Dedifferentiated amniotic fluid mesenchymal stem cell (primary cell): ENCODE measurements at regions not wholly inside any gene's neighbourhood (a gene's known extent, or its start where the extent isn't known, plus 50 kb on each side); places are given as distances from the start of the nearest gene placed in this dataset.
"Not testable (repeated sequence)": the region's sequence is repeated elsewhere in the genome, so short reads cannot be mapped to it uniquely, and the experiment has no call there.

Source experiments
- DNase-seq: peaks from one replicate; pipeline ENCODE4 v3.0.0-alpha.2; 2016; ENCODE audit errors: extremely low spot score

- no peak for DNase-seq
These were observed 109.7 kb downstream of the RAMP3 start for GRCh38 chr7:45267262-45267661.

- no peak for DNase-seq
These were observed 110.4 kb downstream of the RAMP3 start for GRCh38 chr7:45268013-45268412.

DNA sequence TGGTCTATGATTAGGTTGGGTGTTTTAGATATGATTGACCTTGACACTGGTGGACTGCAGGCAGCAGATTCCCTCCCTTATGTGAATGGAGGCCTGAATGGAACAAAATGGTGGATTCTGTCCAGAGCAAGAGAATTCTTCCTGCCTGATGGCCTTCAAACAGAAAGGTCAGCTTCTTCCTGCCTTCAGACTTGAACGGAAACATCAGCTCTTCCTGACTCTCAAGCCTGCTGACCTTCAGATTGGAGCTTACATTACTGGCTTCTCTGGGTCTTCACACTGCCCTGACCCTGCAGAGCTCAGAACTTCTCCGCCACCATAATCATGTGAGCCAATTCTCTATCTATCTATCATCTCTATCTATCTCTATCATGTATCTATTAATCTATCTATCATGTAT is 111.6 kb downstream of the RAMP3 start:
- DNase-seq: no peak

DNA sequence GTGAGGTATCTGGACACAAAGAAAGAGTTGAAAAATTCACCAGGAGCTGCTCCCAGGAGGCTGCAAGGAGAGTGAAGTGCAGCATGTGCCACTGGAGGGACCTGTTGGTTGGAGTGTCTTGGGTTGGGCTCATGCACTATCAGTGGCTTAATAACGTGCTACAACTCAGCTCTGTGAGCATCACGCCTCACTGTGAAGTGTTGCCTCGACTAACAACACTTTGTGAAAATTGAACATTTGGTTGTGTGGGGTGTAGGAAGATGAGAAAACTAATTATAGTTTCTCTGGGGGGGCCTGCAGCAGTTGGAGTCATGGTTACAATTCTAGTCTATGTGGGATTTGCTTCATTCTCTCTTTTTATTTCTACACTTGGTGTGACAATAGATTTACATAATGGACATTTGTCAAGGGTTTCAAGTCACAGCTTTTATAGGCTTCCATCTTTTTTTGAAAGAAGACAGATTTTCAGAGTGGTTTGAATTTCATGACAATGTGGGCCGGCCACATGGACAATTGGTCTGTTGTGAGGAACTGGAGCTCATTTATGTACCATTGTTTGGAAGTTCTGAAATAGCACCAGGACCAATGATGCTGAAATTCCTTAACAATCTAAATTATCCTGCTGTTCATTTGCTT is 121.3 kb downstream of the RAMP3 start:
- DNase-seq: no peak

DNA sequence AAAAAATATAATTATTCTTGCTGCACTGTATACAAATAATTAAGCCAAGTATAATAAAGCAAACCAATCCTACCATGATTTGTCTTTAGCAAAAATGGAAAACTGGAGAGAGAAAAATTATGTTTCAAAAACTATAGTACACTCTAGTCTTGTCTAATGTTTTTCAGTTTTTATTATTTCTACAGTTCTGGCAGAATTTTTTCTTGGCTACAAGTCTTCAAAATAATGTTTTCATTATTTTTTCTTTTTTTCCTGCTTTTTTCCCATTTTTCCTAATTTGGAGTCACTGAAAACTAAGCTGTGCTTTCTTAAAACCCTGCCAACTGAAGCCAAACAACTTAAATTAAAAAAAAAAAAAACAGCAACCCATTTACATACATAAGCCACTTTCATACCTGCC is 132.0 kb downstream of the RAMP3 start:
- DNase-seq: not testable (repeated sequence)

GRCh38 chr7:45290880-45291279 is 133.3 kb downstream of the RAMP3 start:
- no peak for DNase-seq

- DNase-seq: no peak
These were observed 134.9 kb downstream of the RAMP3 start for GRCh38 chr7:45292481-45292880.

- DNase-seq: no peak
These were observed 135.8 kb downstream of the RAMP3 start for GRCh38 chr7:45293295-45293942.

DNA sequence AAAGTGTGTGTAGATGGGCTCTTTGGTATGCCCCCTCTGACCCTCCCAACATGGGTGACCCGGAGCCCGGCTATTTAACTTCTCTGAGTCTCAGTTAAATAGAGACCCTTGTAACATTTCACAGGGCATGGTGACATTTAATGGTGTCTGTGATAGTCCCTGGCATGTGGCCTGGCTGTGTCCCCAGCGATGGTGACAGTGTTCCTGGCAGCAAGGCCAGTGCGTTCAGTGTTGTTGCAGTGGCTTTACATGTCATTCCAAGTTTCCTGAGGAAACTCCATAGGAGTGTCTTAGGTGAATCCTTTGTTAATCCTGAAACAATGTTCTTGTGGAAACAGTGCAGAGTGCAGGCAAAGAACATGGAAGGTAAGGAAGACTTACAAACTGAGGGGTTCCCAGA is 137.0 kb downstream of the RAMP3 start:
- no peak for DNase-seq

- DNase-seq: no peak
These were observed 137.6 kb downstream of the RAMP3 start for GRCh38 chr7:45295222-45295621.

DNA sequence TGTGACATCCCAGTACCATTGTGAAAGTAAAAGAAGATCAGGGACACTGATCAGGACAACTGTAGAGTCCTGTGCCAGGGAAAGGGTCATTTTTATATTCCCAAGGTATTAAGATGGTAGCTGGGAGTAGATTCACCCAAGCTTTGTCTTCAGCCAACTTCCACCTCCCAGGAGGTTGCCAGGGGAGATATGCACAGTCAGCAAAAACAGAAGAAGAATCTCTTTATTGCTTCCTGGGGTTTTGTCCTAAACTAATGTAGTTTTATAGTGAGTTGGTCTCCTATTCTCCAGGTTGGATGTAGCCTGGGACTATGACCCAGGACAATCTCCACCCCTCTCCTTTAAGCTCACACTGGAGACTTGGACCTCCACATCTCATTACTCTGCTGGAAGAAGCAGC is 139.2 kb downstream of the RAMP3 start:
- no peak for DNase-seq

- no peak for DNase-seq
These were observed 149.2 kb downstream of the RAMP3 start for GRCh38 chr7:45306752-45307305.

DNA sequence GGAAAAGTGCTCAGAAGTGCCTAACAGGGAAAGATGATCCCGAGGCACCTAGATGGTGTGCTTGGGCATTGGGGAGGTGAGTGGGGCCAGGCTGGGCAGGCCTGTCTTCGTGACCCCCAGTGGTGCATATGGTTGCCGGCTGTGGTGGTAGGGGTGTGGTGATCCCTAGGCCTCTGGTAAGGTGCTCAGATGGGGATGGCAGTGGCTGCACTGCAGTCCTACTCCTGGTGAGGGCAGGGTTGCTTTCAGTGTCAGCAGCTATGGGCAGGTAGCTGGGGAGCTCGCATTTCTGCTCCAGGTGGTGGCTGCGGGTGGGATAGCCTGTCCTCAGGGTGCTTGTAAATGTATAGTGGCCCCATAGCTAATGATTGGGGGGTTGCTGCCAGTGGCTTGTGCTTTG is 154.0 kb downstream of the RAMP3 start:
- DNase-seq: no peak

GRCh38 chr7:45315512-45315911 is 157.9 kb downstream of the RAMP3 start:
- not testable (repeated sequence) for DNase-seq

DNA sequence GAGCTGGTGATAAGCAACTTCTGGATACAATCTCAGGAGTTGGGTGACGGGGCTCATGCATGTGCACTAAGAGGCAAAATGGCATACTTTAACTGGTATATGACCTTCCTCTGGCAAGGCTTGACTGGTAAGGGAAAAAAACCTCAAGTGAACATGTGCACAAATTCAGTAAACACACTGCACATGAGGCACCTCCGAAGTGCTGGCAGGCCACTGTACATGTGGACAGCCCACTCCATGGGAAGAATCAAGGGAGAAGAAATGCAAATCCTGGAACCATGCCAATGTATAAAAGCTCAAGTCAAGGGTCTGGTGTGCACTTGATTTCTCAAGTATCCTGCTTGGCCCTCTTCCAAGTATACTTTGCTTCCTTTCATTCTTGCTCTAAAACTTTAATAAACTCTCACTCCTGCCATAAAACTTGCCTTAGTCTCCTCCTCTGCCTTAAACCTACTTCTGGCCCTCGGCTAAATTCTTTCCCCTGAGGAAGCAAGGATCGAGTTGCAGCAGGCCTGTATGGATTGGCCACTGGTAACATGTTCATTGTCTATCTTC is 167.2 kb downstream of the RAMP3 start:
- no peak for DNase-seq

DNA sequence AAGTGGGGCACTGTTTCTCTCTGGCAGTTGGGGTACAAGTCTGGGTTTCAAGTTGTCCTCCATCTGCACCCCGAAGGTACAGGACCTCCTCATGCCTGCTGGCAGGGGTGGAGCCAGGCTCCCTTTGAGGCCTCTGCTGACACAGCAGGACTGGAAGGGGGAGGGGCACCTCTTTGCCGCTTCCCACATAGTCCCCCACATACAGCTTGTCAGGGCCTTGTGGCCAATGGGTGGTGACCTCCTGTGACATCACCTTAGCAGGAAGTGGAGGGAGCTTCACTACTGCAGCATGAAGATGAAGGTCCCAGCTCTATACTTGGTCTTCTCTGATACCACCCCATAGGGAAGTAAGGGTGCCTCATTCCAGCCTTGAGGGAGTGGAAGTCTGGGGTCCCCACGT is 167.8 kb downstream of the RAMP3 start:
- no peak for DNase-seq

GRCh38 chr7:45328403-45328981 is 170.9 kb downstream of the RAMP3 start:
- no peak for DNase-seq

GRCh38 chr7:45331563-45331962 is 174.0 kb downstream of the RAMP3 start:
- no peak for DNase-seq

DNA sequence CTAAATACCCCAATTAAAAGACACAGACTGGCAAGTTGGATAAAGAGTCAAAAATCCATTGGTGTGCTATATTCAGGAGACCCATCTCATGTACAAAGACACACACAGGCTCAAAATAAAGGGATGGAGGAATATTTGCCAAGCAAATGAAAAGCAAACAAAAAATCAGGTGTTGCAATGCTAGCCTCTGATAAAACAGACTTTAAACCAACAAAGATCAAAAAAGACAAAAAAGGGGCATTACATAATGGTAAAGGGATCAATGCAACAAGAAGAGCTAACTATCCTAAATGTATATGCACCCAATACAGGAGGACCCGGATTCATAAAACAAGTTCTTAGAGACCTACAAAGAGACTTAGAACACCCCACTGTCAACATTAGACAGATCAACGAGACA is 177.4 kb downstream of the RAMP3 start:
- DNase-seq: not testable (repeated sequence)

- no peak for DNase-seq
These were observed 184.6 kb downstream of the RAMP3 start for GRCh38 chr7:45342236-45342635.

- no peak for DNase-seq
These were observed 186.2 kb downstream of the RAMP3 start for GRCh38 chr7:45343746-45344145.

DNA sequence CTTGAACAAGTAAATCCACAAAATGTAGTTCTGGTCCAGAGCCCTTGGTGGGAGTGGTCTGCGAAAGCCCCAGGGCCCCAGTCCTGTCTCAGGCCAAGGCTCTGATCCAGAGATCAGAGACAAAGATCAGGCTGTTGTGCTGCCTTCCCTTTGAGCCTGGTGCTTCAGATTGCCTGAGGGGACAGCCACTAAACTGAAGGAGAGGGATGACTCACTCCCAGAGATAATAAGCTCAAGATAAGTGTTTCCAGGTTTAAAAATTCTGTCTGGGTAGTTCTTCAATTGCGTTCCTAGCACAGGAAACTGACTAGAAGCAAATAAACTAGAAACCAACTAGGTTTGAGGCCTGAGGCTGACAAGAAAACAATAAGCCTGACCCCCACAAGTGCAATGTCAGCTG is 190.2 kb downstream of the RAMP3 start:
- no peak for DNase-seq

DNA sequence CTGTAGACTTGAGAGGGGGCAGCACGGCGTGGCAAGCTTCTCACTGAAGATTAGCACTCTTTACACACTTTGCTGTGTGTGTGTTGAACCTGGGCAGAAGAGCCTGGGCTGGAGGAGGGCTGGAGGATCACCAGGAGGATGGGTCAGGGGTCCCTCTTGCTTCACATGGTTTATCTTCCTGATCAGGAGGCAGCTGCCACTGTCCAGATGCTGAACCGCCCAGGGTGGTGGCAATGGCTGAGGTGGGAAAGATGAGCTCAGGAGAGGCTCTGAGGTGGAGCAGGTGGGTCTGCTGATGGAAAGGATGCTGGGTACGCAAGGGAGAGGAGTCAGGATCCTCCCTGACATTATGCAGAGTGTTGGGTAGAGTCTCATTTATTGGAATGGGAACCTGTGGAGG is 191.5 kb downstream of the RAMP3 start:
- no peak for DNase-seq
